Mucosa of rectum (tissue), 2 donors: ENCODE measurements at regions not wholly inside any gene's neighbourhood (a gene's known extent, or its start where the extent isn't known, plus 50 kb on each side); places are given as distances from the start of the nearest gene placed in this dataset.

Experiments
- H3K27ac ChIP-seq, 2 donors: one replicate each; pipeline ENCODE4 v1.7.0; 2013; ENCODE audit warnings: inconsistent platforms in 2 of 2, low read depth in 2 of 2, low read length in 2 of 2
- H3K27me3 ChIP-seq, 2 donors: one replicate each; pipeline ENCODE4 v1.7.0; 2013; ENCODE audit warnings: low read length in 2 of 2; ENCODE audit not compliant: control insufficient read depth in 2 of 2, insufficient read depth in 2 of 2
- H3K36me3 ChIP-seq, 2 donors: one replicate each; pipeline ENCODE4 v1.7.0; 2013; ENCODE audit warnings: low read length in 2 of 2; ENCODE audit not compliant: control insufficient read depth in 2 of 2, insufficient read depth in 2 of 2
- H3K4me1 ChIP-seq, 2 donors: one replicate each; pipeline ENCODE4 v1.7.0; 2013; ENCODE audit warnings: low read length in 2 of 2, mild to moderate bottlenecking in 1 of 2; ENCODE audit not compliant: control insufficient read depth in 2 of 2, insufficient read depth in 2 of 2
- H3K4me3 ChIP-seq, 2 donors: one replicate each; pipeline ENCODE4 v1.7.0; 2013; ENCODE audit warnings: low read length in 2 of 2
- H3K9ac ChIP-seq, 2 donors: one replicate each; pipeline ENCODE4 v1.7.0; 2013; ENCODE audit warnings: low read length in 2 of 2, low read depth in 1 of 2, mild to moderate bottlenecking in 1 of 2
- H3K9me3 ChIP-seq, 2 donors: one replicate each; pipeline ENCODE4 v1.7.0; 2013; ENCODE audit warnings: low read length in 2 of 2; ENCODE audit not compliant: control insufficient read depth in 2 of 2
- donor health status: healthy.
- donor health status: Normal muscosa, but diverticular disease.

- H3K27me3 ChIP-seq, result no peaks in the 10 kb centered on the region
- no peak overlapping the region for H3K9ac ChIP-seq
- no peak overlapping the region for H3K4me3 ChIP-seq
- H3K36me3 ChIP-seq, result no peaks in the 10 kb centered on the region
- no peaks in the 10 kb centered on the region for H3K4me1 ChIP-seq
- H3K9me3 ChIP-seq, result peaks cover 0 to 4% of the 10 kb centered on the region in 2 donors
- no peak overlapping the region for H3K27ac ChIP-seq
These were observed 2207.0 kb downstream of the ARAP2 start for GRCh38 chr4:34037280-34037679.

- no peak overlapping the region for H3K4me3 ChIP-seq
- H3K27me3 ChIP-seq, result no peaks in the 10 kb centered on the region
- no peak overlapping the region for H3K9ac ChIP-seq
- peaks cover 0 to 4% of the 10 kb centered on the region in 2 donors for H3K9me3 ChIP-seq
- no peaks in the 10 kb centered on the region for H3K36me3 ChIP-seq
- no peak overlapping the region for H3K27ac ChIP-seq
- H3K4me1 ChIP-seq, result no peaks in the 10 kb centered on the region
These were observed 2204.5 kb downstream of the ARAP2 start for GRCh38 chr4:34039766-34040165.

GRCh38 chr4:34043131-34043530 lies 2201.2 kb downstream of the ARAP2 start:
- Histone ChIP-seq H3K4me1 (no peaks in the 10 kb centered on the region), H3K9ac (no peak overlapping the region), H3K4me3 (no peak overlapping the region)

GRCh38 chr4:34046580-34046979 lies 2197.7 kb downstream of the ARAP2 start:
- no peaks in the 10 kb centered on the region for H3K27me3 ChIP-seq
- H3K4me3 ChIP-seq, result no peak overlapping the region
- no peak overlapping the region for H3K9ac ChIP-seq
- H3K4me1 ChIP-seq, result no peaks in the 10 kb centered on the region
- H3K27ac ChIP-seq, result no peak overlapping the region
- H3K36me3 ChIP-seq, result no peaks in the 10 kb centered on the region
- H3K9me3 ChIP-seq, result no peaks in the 10 kb centered on the region

More at GRCh38 chr4:34043131-34043530, 2201.2 kb downstream of the ARAP2 start:
- H3K36me3 ChIP-seq, result no peaks in the 10 kb centered on the region
- H3K27ac ChIP-seq, result no peak overlapping the region
- peaks cover 0 to 4% of the 10 kb centered on the region in 2 donors for H3K9me3 ChIP-seq
- no peaks in the 10 kb centered on the region for H3K27me3 ChIP-seq

- Histone ChIP-seq H3K27me3 (no peaks in the 10 kb centered on the region), H3K4me1 (no peaks in the 10 kb centered on the region), H3K27ac (no peak overlapping the region), H3K4me3 (no peak overlapping the region), H3K36me3 (no peaks in the 10 kb centered on the region), H3K9ac (no peak overlapping the region), H3K9me3 (no peaks in the 10 kb centered on the region)
These were observed 2197.0 kb downstream of the ARAP2 start for GRCh38 chr4:34047363-34047762.

- Histone ChIP-seq H3K27me3 (no peaks in the 10 kb centered on the region), H3K27ac (no peak overlapping the region), H3K9me3 (peaks cover 0 to 2% of the 10 kb centered on the region in 2 donors), H3K36me3 (no peaks in the 10 kb centered on the region), H3K4me3 (no peak overlapping the region), H3K9ac (no peak overlapping the region), H3K4me1 (no peaks in the 10 kb centered on the region)
These were observed 2178.2 kb downstream of the ARAP2 start for GRCh38 chr4:34066126-34066525.

GRCh38 chr4:34091451-34091850 lies 2152.9 kb downstream of the ARAP2 start:
- Histone ChIP-seq H3K27me3 (no peaks in the 10 kb centered on the region), H3K4me3 (no peak overlapping the region), H3K9me3 (no peaks in the 10 kb centered on the region), H3K27ac (no peak overlapping the region), H3K4me1 (no peaks in the 10 kb centered on the region), H3K9ac (no peak overlapping the region), H3K36me3 (no peaks in the 10 kb centered on the region)

GRCh38 chr4:34094114-34094513 lies 2150.2 kb downstream of the ARAP2 start:
- no peaks in the 10 kb centered on the region for H3K4me1 ChIP-seq
- no peaks in the 10 kb centered on the region for H3K9me3 ChIP-seq
- no peaks in the 10 kb centered on the region for H3K36me3 ChIP-seq
- H3K27ac ChIP-seq, result no peak overlapping the region
- H3K9ac ChIP-seq, result no peak overlapping the region
- no peaks in the 10 kb centered on the region for H3K27me3 ChIP-seq
- H3K4me3 ChIP-seq, result no peak overlapping the region

- Histone ChIP-seq H3K27ac (no peak overlapping the region), H3K4me3 (no peak overlapping the region), H3K36me3 (no peaks in the 10 kb centered on the region), H3K27me3 (no peaks in the 10 kb centered on the region), H3K9ac (no peak overlapping the region), H3K9me3 (no peaks in the 10 kb centered on the region), H3K4me1 (no peaks in the 10 kb centered on the region)
These were observed 2139.0 kb downstream of the ARAP2 start for GRCh38 chr4:34105311-34105710.

- Histone ChIP-seq H3K36me3 (no peaks in the 10 kb centered on the region), H3K4me1 (no peaks in the 10 kb centered on the region), H3K27me3 (no peaks in the 10 kb centered on the region), H3K9ac (no peak overlapping the region), H3K9me3 (no peaks in the 10 kb centered on the region), H3K4me3 (no peak overlapping the region), H3K27ac (no peak overlapping the region)
These were observed 2135.9 kb downstream of the ARAP2 start for GRCh38 chr4:34108391-34108790.

GRCh38 chr4:34112573-34112972 lies 2131.7 kb downstream of the ARAP2 start:
- Histone ChIP-seq H3K4me1 (no peaks in the 10 kb centered on the region), H3K9ac (no peak overlapping the region), H3K9me3 (no peaks in the 10 kb centered on the region), H3K36me3 (no peaks in the 10 kb centered on the region), H3K27me3 (no peaks in the 10 kb centered on the region), H3K27ac (no peak overlapping the region), H3K4me3 (no peak overlapping the region)
